Cerebellar cortex (tissue), 1 donor: ENCODE measurements at regions not wholly inside any gene's neighbourhood (a gene's known extent, or its start where the extent isn't known, plus 50 kb on each side); places are given as distances from the start of the nearest gene placed in this dataset.

ENCODE experiments used
- DNase-seq: peaks from one replicate; pipeline ENCODE4 v3.0.0-alpha.2; 2015; ENCODE audit warnings: low spot score

- no peak for DNase-seq
These were observed 58.7 kb upstream of the ANTXRL start for GRCh38 chr10:46227936-46228562.

DNA sequence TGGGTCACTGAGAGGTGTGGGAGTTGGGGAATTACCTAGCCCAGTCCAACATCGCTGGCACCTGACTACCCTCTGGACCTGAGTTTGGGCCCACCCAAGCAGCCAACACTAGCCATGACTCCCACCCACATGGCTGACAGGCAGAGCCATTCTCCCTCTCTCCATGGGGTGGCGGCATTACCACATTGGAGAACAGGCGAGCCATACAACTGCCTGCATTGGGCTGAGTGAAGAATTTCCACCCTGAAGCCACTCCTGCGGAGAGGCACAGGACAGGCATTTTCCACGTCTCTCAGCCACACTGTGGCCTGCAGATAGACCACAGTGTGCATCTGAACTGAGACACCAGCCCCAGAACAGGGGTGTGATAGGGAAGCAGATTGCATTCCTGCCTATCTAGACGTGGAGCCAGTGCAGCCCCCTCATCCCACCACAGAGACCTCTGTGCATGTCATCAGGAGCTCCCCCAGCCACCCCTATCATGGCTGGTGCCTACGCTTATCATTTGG, 58.2 kb upstream of the ANTXRL start:
- DNase-seq: peak; percentile 47

DNA sequence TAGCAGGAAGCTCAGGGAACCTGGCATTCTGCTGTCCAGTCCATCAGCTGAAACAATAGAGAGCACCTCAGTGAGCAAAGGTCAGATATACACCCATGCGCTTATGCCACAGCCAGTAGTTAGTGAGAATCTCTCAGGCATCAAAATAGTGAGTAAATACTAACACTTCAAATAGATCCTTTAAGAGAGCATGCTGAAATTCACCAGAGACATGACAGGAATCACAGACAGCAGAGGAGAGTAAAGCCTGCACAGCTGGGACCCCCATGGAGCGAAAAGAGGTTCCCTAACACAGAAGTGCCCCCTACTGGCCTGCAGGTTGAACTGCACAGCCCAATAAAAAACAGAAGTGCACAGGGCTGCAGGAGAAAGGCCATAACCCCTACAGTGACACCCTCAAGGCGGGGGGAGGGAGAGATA, 57.6 kb upstream of the ANTXRL start:
- DNase-seq: peak; percentile 5

GRCh38 chr10:46230615-46231014, 56.2 kb upstream of the ANTXRL start:
- DNase-seq: no peak

- DNase-seq: no peak
These were observed 55.7 kb upstream of the ANTXRL start for GRCh38 chr10:46231087-46231486.

DNA sequence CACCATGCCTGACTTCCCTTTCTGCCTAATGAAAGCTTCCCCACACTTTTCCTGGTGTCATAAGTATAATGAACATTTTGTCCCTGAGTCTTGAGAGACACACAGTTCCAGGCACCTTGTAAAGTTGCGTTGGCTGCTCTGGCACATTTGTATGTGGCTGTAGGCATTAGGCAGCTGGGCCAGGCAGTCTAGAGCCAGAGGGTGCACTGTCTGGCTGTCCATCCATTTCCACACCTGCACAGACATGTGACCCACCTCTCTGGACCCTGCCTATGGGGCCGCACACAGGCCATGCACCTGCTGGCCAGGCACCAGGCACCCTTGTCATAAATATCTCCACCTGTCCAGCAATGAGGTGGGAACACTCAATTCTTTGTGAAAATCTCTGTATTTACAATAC, 54.7 kb upstream of the ANTXRL start:
- DNase-seq: no peak

- DNase-seq: no peak
These were observed 54.1 kb upstream of the ANTXRL start for GRCh38 chr10:46232666-46233065.

- no peak for DNase-seq
These were observed 53.6 kb upstream of the ANTXRL start for GRCh38 chr10:46233181-46233580.

GRCh38 chr10:46234026-46234425, 52.8 kb upstream of the ANTXRL start:
- DNase-seq: no peak

- DNase-seq: no peak
These were observed 52.3 kb upstream of the ANTXRL start for GRCh38 chr10:46234431-46235060.

DNA sequence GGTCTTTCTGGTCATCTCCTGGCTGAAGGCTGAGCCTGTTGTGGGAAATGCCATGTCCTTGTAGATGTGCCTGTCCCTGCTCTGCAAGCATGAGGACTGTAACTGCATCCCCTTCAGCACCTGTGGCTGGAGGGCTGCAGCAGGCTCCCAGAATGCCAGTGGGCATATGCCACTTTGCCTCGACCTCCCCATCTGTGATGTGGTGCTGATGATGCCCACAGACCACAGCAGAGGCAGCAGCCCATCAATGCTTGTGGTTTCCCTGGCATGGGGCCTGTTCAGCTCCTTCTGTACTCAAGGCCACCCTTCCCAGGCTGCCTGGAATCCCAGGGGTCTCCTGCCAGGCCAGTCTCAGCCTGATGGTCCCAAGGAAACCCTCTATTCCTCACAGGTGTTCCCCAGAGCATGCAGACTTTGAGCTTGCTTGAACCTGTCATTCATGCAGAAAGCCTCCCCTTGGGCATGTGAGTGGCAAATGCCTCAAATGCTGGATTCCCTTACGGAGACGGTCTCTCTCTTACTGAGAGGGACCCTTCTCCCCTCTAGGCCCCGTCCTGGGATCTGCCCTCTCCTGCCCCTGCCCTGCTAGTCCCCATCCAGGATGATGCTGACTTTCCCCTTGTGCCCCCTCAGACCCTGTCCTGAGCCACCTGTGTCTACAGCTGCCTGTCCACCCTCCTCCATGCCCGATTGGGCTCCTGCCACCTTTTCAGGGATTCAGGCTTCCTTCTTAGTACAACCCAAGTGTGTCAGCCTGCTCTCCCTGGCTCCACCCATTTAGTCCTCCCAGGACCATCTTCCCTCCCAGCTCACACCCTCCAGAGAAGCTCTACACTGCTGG, 50.9 kb upstream of the ANTXRL start:
- no peak for DNase-seq

GRCh38 chr10:46236546-46236887, 50.3 kb upstream of the ANTXRL start:
- DNase-seq: no peak

DNA sequence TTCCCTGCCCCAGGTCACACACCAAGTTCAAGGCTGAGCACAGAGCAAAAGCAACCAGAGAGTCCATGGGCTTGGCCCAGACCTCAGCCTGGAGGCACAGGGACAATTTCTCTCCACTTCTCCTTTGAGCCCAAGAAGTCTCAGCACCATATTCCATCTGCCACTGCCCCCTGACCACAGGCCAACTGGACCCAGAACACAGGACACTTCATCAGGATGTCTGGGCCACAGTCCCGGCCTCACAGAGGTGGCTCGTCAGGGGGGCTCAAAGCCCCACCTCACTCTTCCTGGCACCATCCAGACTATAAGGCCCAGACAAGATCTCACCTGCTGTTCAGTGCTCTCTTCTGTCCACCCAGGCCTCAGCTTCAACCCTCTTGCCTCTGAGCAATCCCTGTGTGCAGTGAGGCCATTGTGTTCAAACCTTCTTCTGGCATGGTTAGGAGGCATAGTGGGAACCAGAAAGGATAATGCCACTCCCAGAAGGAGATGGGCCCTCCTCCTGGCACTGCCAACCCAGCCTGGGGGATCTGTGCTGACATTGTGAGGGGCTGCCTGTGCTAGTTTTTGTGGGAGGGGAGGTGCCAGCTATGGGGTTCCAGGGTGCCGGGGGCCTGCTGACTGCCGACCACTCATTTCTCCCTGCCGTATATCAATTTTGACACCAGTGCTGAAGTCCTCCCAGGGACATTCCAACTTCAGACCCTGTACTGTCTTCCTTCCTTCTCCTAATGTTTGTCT, 49.7 kb upstream of the ANTXRL start:
- no peak for DNase-seq
